ENCODE measurements at regions not wholly inside any gene's neighbourhood (a gene's known extent, or its start where the extent isn't known, plus 50 kb on each side); places are given as distances from the start of the nearest gene placed in this dataset.

DNA sequence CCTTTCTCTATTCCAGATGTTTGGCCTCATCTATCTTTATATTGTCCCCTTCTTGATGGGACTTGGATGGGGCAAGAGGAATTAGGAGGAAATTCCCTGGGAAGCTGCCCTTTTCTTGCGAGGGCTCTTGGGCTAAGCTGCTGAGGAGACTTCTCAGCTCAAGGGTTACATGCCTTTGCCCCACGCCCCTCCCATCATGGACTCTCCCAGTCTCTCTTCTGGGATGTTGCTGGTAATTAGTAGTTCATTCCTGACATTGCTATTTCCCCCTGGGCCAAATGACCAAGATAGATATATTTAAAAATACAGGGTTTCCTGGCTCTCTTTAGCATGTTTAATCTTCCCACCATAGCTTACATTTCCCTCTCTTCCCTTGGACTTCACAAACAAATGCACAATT, 90.6 kb upstream of the RALGPS2 start:
- H3K4me1 Mint-ChIP-seq, result no peaks in the 10 kb centered on the region
- Histone ChIP-seq H3K4me3 (ENCODE audit: low read length) (no peak overlapping the region), H3K4me1 (ENCODE audit: control insufficient read depth, insufficient read depth, low read length) (no peaks in the 10 kb centered on the region), H3K9me3 (ENCODE audit: control insufficient read depth, insufficient read depth, low read length) (no peaks in the 10 kb centered on the region), H3K27ac (ENCODE audit: low read length) (no peak overlapping the region), H3K36me3 (ENCODE audit: control insufficient read depth, insufficient read depth, low read length) (no peaks in the 10 kb centered on the region), H3K27me3 (ENCODE audit: control insufficient read depth, insufficient read depth, low read length) (no peaks in the 10 kb centered on the region)
- no peak overlapping the region for H3K27ac Mint-ChIP-seq
- intact Hi-C loops (cut with micrococcal nuclease), result no loop called here
- H3K4me3 Mint-ChIP-seq, result no peak overlapping the region
- no peaks in the 10 kb centered on the region for H3K9me3 Mint-ChIP-seq
- no peak for TF ChIP-seq CTCF (IDR thresholded peaks at IDR 0.05)
- ATAC-seq (no peak), DNase-seq (no peak)
- 100% methylated on average over 1 of the region's 2 CpGs for WGBS (ENCODE audit: insufficient coverage)
- H3K36me3 Mint-ChIP-seq, result no peaks in the 10 kb centered on the region
- H3K27me3 Mint-ChIP-seq (ENCODE audit: low read depth in 2 of 2), result peaks cover 0 to 5% of the 10 kb centered on the region in 2 donors

GRCh38 chr1:178637841-178638240, 87.2 kb upstream of the RALGPS2 start:
- no peaks in the 10 kb centered on the region for H3K4me1 Mint-ChIP-seq

DNA sequence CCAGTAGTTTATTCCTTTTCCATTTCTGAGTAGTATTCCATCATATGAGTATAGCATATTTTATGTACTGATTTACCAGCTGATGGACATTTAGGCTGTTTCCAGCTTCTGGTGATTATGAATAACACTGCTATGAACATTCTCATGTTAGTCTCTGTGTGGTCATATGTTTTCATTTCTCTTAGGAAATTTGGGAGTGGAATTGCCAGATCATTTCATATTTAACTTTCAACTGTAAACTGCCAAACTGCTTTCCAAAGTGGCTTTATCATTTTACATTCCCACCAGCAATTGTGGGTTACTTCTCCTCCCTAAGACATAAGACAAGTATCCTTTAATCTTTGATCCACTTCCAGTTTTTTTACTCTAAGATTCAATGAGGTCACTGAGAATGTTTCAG, 85.7 kb upstream of the RALGPS2 start:
- no peak for ATAC-seq

More at GRCh38 chr1:178637841-178638240, 87.2 kb upstream of the RALGPS2 start:
- Histone ChIP-seq H3K9me3 (ENCODE audit: control insufficient read depth, insufficient read depth, low read length) (no peaks in the 10 kb centered on the region), H3K36me3 (ENCODE audit: control insufficient read depth, insufficient read depth, low read length) (no peaks in the 10 kb centered on the region), H3K27me3 (ENCODE audit: control insufficient read depth, insufficient read depth, low read length) (no peaks in the 10 kb centered on the region), H3K27ac (ENCODE audit: low read length) (no peak overlapping the region), H3K4me3 (ENCODE audit: low read length) (no peak overlapping the region), H3K4me1 (ENCODE audit: control insufficient read depth, insufficient read depth, low read length) (no peaks in the 10 kb centered on the region)
- H3K4me3 Mint-ChIP-seq, result no peak overlapping the region
- H3K9me3 Mint-ChIP-seq, result no peaks in the 10 kb centered on the region
- peaks cover 0 to 5% of the 10 kb centered on the region in 2 donors for H3K27me3 Mint-ChIP-seq (ENCODE audit: low read depth in 2 of 2)
- TF ChIP-seq CTCF (IDR thresholded peaks at IDR 0.05), result no peak
- ATAC-seq, result no peak
- intact Hi-C loops (cut with micrococcal nuclease), result no loop called here
- no peak overlapping the region for H3K27ac Mint-ChIP-seq
- H3K36me3 Mint-ChIP-seq, result no peaks in the 10 kb centered on the region
- DNase-seq, result no peak
- 100% methylated on average over 1 of the region's 1 CpG for WGBS (ENCODE audit: insufficient coverage)

More for the DNA sequence above, 85.7 kb upstream of the RALGPS2 start:
- DNase-seq, result no peak
- no peaks in the 10 kb centered on the region for H3K36me3 Mint-ChIP-seq
- no peak overlapping the region for H3K4me3 ChIP-seq (ENCODE audit: low read length)
- no peaks in the 10 kb centered on the region for H3K4me1 Mint-ChIP-seq
- no peaks in the 10 kb centered on the region for H3K36me3 ChIP-seq (ENCODE audit: control insufficient read depth, insufficient read depth, low read length)
- H3K27ac ChIP-seq (ENCODE audit: low read length), result no peak overlapping the region
- no peaks in the 10 kb centered on the region for H3K27me3 ChIP-seq (ENCODE audit: control insufficient read depth, insufficient read depth, low read length)
- H3K27ac Mint-ChIP-seq, result no peak overlapping the region
- no peaks in the 10 kb centered on the region for H3K4me1 ChIP-seq (ENCODE audit: control insufficient read depth, insufficient read depth, low read length)
- intact Hi-C loops (cut with micrococcal nuclease), result no loop called here
- peaks cover 0 to 4% of the 10 kb centered on the region in 2 donors for H3K27me3 Mint-ChIP-seq (ENCODE audit: low read depth in 2 of 2)
- TF ChIP-seq CTCF (IDR thresholded peaks at IDR 0.05), result no peak
- H3K9me3 ChIP-seq (ENCODE audit: control insufficient read depth, insufficient read depth, low read length), result no peaks in the 10 kb centered on the region
- H3K4me3 Mint-ChIP-seq, result no peak overlapping the region
- H3K9me3 Mint-ChIP-seq, result no peaks in the 10 kb centered on the region
